Lung (tissue), 11 donors: ENCODE measurements at regions not wholly inside any gene's neighbourhood (a gene's known extent, or its start where the extent isn't known, plus 50 kb on each side); places are given as distances from the start of the nearest gene placed in this dataset.

Experiments used
- ATAC-seq: fragments of 200-7000 bp; cut with Tn5 transposase; one replicate; pipeline ENCODE4 v1.9.1; 2020; ENCODE audit warnings: moderate number of reproducible peaks; ENCODE audit not compliant: insufficient read depth, low FRiP score
- DNase-seq, 3 donors: peaks; one replicate each; pipeline ENCODE4 v3.0.0-alpha.2; 2013 to 2017
- H3K27ac ChIP-seq, 2 donors: one replicate each; pipeline ENCODE4 v1.5.1; 2013; ENCODE audit warnings: mild to moderate bottlenecking in 2 of 2, moderate library complexity in 2 of 2, control low read depth in 1 of 2, inconsistent platforms in 1 of 2, low read depth in 1 of 2, low read length in 1 of 2
- H3K27me3 ChIP-seq, 3 donors: one replicate each; pipeline ENCODE4 v1.5.1; 2013; ENCODE audit warnings: low read length in 2 of 3; ENCODE audit not compliant: control insufficient read depth in 3 of 3, insufficient read depth in 3 of 3
- H3K36me3 ChIP-seq, 4 donors: one replicate each; pipeline ENCODE4 v1.5.1; 2013; ENCODE audit warnings: low read length in 4 of 4, mild to moderate bottlenecking in 1 of 4, moderate library complexity in 1 of 4; ENCODE audit not compliant: control insufficient read depth in 4 of 4, insufficient read depth in 4 of 4
- H3K4me1 ChIP-seq, 5 donors: one replicate each; pipeline ENCODE4 v1.5.1; 2013; ENCODE audit warnings: low read length in 5 of 5, mild to moderate bottlenecking in 2 of 5, moderate library complexity in 1 of 5; ENCODE audit not compliant: control insufficient read depth in 5 of 5, insufficient read depth in 5 of 5
- H3K4me3 ChIP-seq: one replicate; pipeline ENCODE4 v1.5.1; 2013; ENCODE audit warnings: mild to moderate bottlenecking, control low read depth, moderate library complexity
- H3K9ac ChIP-seq, 2 donors: one replicate each; pipeline ENCODE4 v1.5.1; 2013; ENCODE audit warnings: low read length in 2 of 2, control low read depth in 1 of 2; ENCODE audit not compliant: insufficient read depth in 1 of 2
- H3K9me3 ChIP-seq, 4 donors: one replicate each; pipeline ENCODE4 v1.5.1; 2013; ENCODE audit warnings: low read length in 3 of 4, mild to moderate bottlenecking in 1 of 4, moderate library complexity in 1 of 4; ENCODE audit not compliant: control insufficient read depth in 4 of 4, insufficient read depth in 3 of 4
- CTCF ChIP-seq: IDR thresholded peaks from 2 replicates; pipeline ENCODE4 v1.5.1; 2012; ENCODE audit warnings: mild to moderate bottlenecking; ENCODE audit errors: control extremely low read depth, extremely low read depth
- WGBS, 2 donors: extraction: QIAGEN DNeasy Blood & Tissue Kit; methylation state at CpG; one replicate each; pipeline ENCODE4 v1.1.7; 2013; 5-methylcytosine and 5-hydroxymethylcytosine counted together
- donor health status: control.
- donor health status: control.
- donor health status: Bipolar disorder and iron deficiency.
- donor health status: healthy.
- donor health status: DM: yes; HTN: yes; CAD: no.

- Histone ChIP-seq H3K9ac (no peak overlapping the region), H3K4me3 (no peak overlapping the region), H3K27me3 (peaks cover 0 to 49% (median 47%) of the 10 kb centered on the region in 3 donors), H3K9me3 (peaks cover 0 to 13% (median 0%) of the 10 kb centered on the region in 4 donors), H3K27ac (no peak overlapping the region), H3K4me1 (peaks cover 0 to 12% (median 0%) of the 10 kb centered on the region in 5 donors), H3K36me3 (no peaks in the 10 kb centered on the region)
- DNase-seq (no peak), ATAC-seq (no peak)
- no peak for TF ChIP-seq CTCF
- 74 to 81% methylated on average over 10 of the region's 10 CpGs for WGBS, 2 donors
Measured at GRCh38 chr5:176738637-176739250, 71.6 kb upstream of the UNC5A start.

- Histone ChIP-seq H3K4me3 (no peak overlapping the region), H3K9me3 (peaks cover 0 to 15% (median 0%) of the 10 kb centered on the region in 4 donors), H3K27ac (no peak overlapping the region), H3K4me1 (peaks cover 0 to 15% (median 3%) of the 10 kb centered on the region in 5 donors), H3K9ac (no peak overlapping the region), H3K36me3 (no peaks in the 10 kb centered on the region), H3K27me3 (peaks cover 0 to 57% (median 51%) of the 10 kb centered on the region in 3 donors)
- no peak for DNase-seq
- 24 to 26% methylated on average over 26 of the region's 26 CpGs for WGBS, 2 donors
- no peak for TF ChIP-seq CTCF
- no peak for ATAC-seq
Measured at GRCh38 chr5:176739461-176740051, 70.8 kb upstream of the UNC5A start.

GRCh38 chr5:176740131-176740701 lies 70.1 kb upstream of the UNC5A start:
- no peak for TF ChIP-seq CTCF
- H3K27ac ChIP-seq, result no peak overlapping the region
- DNase-seq (no peak), ATAC-seq (no peak)
- H3K36me3 ChIP-seq, result no peaks in the 10 kb centered on the region
- peaks cover 0 to 15% (median 3%) of the 10 kb centered on the region in 5 donors for H3K4me1 ChIP-seq
- H3K4me3 ChIP-seq, result no peak overlapping the region
- no peak overlapping the region for H3K9ac ChIP-seq
- peaks cover 0 to 15% (median 0%) of the 10 kb centered on the region in 4 donors for H3K9me3 ChIP-seq
- H3K27me3 ChIP-seq, result peaks cover 0 to 63% (median 58%) of the 10 kb centered on the region in 3 donors
- WGBS, 2 donors, result 69 to 76% methylated on average over 16 of the region's 16 CpGs
